A673 (cell line): ENCODE measurements at regions not wholly inside any gene's neighbourhood (a gene's known extent, or its start where the extent isn't known, plus 50 kb on each side); places are given as distances from the start of the nearest gene placed in this dataset.

Source experiments
- EZH2 ChIP-seq: fragments of 200-600 bp; sonication (generic); IDR thresholded peaks from 2 replicates; pipeline ENCODE4 v1.6.1; 2017; ENCODE audit warnings: borderline replicate concordance, low read depth, mild to moderate bottlenecking, mixed read lengths, antibody characterized with exemption, low read length; ENCODE audit not compliant: poor library complexity, severe bottlenecking
- TF ChIP-seq, protein P1 (sequence below): fragments of 300-800, 200-600 bp; sonication (generic); conservative IDR thresholded peaks from 2 replicates; pipeline ENCODE4 v1.5.1; 2017; ENCODE audit warnings: low read depth, mild to moderate bottlenecking, antibody characterized with exemption, low read length, moderate library complexity, mixed read lengths

DNA sequence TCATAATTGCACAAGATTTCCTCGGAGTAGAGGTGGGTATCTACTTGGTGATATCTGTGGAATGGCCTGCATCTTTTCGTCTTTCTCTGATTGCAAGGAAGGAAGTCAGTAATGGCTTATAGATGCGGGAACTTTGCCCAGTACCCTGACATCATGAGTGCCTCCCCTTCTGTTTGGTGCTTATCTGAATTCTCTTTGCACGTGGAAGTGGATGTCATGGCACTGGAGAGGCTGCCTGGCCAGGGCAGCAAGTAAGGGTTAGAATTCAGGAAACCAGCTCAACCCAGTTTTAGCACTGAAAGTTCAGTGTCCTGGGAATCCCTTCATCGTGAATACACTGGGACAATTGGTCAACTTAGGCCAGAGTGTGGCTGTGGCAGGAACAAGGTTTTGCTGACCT lies 83.5 kb upstream of the RAPGEF2 start:
- TF ChIP-seq, protein P1, sequence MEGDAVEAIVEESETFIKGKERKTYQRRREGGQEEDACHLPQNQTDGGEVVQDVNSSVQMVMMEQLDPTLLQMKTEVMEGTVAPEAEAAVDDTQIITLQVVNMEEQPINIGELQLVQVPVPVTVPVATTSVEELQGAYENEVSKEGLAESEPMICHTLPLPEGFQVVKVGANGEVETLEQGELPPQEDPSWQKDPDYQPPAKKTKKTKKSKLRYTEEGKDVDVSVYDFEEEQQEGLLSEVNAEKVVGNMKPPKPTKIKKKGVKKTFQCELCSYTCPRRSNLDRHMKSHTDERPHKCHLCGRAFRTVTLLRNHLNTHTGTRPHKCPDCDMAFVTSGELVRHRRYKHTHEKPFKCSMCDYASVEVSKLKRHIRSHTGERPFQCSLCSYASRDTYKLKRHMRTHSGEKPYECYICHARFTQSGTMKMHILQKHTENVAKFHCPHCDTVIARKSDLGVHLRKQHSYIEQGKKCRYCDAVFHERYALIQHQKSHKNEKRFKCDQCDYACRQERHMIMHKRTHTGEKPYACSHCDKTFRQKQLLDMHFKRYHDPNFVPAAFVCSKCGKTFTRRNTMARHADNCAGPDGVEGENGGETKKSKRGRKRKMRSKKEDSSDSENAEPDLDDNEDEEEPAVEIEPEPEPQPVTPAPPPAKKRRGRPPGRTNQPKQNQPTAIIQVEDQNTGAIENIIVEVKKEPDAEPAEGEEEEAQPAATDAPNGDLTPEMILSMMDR, result no peak
- TF ChIP-seq EZH2, result no peak
